VCaP (cell line): ENCODE measurements at regions not wholly inside any gene's neighbourhood (a gene's known extent, or its start where the extent isn't known, plus 50 kb on each side); places are given as distances from the start of the nearest gene placed in this dataset.

ENCODE experiments used
- H3K27ac ChIP-seq: fragments of 450-650 bp; 2 replicates; pipeline ENCODE4 v1.5.1; 2017
- TF ChIP-seq, protein P1 (sequence below): fragments of 450-650 bp; conservative IDR thresholded peaks from 2 replicates; pipeline ENCODE4 v1.5.1; 2017; ENCODE audit warnings: mild to moderate bottlenecking, moderate library complexity

DNA sequence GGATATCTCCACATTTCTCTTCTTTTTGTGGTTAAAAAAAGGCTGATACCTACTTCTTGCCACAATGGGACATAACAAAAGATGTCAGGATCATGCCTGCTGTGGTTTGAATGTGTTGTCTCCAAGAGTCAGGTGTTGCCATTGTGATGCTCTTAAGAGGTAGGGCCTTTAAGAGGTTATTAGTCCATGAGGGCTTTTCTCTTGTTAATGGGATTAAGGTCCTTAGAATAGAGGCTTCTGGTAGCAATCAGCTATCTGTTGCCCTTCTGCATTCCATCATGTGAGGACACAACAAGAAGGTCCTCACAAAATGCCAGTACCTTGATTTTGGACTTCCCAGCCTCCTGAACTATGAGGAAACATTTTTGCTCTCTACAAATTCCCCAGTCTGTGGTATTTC is 191.4 kb downstream of the GBA3 start:
- TF ChIP-seq, protein P1, sequence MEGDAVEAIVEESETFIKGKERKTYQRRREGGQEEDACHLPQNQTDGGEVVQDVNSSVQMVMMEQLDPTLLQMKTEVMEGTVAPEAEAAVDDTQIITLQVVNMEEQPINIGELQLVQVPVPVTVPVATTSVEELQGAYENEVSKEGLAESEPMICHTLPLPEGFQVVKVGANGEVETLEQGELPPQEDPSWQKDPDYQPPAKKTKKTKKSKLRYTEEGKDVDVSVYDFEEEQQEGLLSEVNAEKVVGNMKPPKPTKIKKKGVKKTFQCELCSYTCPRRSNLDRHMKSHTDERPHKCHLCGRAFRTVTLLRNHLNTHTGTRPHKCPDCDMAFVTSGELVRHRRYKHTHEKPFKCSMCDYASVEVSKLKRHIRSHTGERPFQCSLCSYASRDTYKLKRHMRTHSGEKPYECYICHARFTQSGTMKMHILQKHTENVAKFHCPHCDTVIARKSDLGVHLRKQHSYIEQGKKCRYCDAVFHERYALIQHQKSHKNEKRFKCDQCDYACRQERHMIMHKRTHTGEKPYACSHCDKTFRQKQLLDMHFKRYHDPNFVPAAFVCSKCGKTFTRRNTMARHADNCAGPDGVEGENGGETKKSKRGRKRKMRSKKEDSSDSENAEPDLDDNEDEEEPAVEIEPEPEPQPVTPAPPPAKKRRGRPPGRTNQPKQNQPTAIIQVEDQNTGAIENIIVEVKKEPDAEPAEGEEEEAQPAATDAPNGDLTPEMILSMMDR, result no peak

DNA sequence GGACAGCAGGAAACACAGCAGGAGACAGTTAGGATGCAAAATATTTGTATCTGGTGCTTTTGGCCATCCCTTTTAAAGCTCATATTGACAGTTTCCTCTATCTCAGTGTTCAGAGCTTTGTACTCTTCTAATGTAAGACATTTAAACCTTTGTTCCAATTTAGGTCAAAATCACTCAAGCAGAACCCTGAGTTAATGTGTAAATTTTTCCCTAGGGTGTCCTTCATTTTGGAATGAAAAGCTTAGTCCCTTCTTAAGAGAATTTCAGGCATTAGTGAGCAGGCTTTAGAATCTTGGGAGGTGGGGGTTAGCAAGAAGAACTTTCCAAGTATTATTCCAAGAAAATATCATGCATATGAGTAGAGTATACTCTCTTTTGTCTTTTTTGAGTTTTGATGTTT is 188.7 kb downstream of the GBA3 start:
- no peak overlapping the region for H3K27ac ChIP-seq
- TF ChIP-seq, protein P1, result no peak

More for the DNA sequence above, 191.4 kb downstream of the GBA3 start:
- no peak overlapping the region for H3K27ac ChIP-seq

DNA sequence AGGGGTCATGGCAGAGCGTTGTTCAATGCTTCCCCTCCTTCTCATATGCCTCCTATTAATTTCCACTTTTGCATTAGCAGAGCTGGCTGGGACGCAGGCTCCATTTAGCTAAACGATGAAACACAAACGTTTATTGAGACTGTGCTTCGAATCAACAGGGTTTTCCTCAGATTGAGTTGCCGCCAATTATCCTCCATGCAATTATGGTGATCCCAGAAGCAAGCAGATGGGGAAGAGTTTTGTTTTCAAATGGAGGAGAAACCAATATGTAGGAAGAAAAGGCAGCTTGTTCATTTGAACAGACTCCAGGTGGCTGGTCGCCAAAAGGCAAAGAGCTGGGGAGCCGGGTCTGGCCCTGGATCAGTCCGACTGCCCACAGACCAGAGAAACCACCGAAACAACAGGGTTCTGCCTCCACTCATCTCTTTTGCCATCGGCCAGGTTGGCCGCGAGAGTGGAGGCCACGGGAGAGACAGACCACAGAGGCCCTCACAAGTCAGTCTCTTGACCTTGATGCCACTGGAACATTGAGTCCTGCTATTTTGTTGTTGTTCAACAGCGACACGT is 184.8 kb downstream of the GBA3 start:
- TF ChIP-seq, protein P1, result no peak
- H3K27ac ChIP-seq, result no peak overlapping the region

DNA sequence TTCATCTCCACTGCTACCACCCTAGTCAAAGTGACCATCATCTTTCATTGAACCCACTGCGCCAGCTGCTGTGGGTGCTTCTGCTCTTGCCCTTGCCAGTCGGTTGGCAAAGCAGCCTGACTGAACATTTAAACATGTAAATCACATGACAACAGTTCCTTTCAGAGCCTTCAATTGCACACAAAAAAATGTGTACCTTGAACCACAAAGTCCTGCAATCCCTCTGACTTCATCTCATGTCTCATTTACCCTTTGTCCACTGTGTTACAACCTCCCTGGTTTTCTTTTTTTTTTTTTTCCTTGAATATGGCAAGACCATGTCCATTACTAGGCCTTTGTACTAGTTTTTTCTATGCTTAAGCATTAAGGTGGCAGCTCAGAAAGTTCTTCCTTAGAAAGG is 183.5 kb downstream of the GBA3 start:
- TF ChIP-seq, protein P1, result no peak
- no peak overlapping the region for H3K27ac ChIP-seq

DNA sequence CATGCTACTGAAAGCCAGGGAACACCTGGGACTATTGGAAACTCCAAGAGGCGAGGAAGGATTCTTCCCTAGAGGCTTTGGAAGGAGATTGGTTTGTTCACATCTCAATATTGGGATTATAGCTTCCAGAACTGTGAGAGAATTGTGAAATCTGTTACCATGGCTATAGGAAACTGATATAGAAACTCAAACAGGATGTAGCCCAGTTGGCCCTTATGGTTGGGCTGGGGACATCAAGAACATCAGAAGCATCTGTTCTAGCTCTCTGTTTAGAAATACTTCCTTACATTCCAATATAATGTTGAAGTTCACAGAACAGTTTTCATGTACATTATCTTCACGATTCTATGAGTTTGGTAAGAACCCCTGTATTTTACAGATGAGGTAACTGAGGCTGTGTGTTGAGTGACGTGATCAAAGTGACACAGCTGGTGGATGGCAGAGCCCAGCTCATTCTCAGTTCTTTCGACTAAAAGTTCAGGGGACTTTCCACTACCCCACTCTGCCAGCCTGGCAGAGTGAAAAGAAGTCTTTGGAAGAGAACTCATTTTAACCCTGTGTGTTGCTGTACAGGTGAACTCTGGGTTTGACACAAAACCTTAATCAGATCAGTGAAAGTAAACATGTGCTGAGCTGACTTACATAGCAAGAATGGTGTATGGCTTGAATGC is 183.0 kb downstream of the GBA3 start:
- H3K27ac ChIP-seq, result no peak overlapping the region
- TF ChIP-seq, protein P1, result no peak

DNA sequence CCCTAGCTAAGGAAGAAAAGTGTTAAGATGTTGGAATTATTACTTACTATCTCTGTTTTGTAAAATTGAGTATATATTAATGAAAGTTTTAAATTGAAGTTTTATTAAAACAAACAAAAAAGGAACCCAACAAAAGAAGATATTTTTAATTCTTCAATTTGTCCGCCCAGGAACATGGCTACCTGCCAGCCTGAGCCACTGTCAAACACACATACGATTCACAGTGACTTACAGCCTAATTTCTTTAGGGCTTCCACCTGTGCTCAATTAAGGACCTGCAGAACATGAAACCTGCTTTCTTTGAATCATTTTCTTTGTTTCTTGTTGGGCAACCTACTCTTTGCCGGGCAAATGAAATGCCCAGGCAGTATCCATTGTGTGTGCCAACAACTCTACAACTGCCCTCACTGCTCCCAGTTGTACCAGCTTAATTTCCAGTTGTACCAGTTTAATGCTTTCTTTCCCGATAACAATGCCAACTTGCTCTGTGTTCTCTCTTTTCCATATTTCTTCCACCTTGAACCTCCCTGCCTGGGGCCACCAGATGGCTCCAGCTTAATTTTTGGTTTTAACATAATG is 181.7 kb downstream of the GBA3 start:
- H3K27ac ChIP-seq, result no peak overlapping the region
- TF ChIP-seq, protein P1, result no peak

DNA sequence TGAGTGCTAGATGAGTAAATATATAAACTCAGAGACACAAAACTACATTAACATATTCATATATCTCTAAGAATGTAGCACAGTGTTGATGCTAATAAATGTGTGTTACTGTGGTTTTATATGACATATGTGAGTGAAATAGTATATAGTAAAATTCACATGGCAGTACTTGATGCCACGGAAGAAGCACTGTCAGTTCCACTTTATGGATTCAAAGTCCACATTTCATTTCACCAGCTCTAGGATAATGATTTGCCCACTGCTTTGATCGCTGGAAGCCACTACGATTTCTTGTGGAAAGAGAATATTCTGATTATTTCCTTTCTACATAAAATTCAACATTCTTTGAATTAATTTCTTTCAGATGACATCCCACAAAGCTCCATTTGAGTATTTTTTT is 181.2 kb downstream of the GBA3 start:
- H3K27ac ChIP-seq, result no peak overlapping the region
- TF ChIP-seq, protein P1, result no peak
